GM18873 (cell line): ENCODE measurements at regions not wholly inside any gene's neighbourhood (a gene's known extent, or its start where the extent isn't known, plus 50 kb on each side); places are given as distances from the start of the nearest gene placed in this dataset.
"Not testable (repeated sequence)": the region's sequence is repeated elsewhere in the genome, so short reads cannot be mapped to it uniquely, and the experiment has no call there.

ENCODE experiments used
- ATAC-seq: cut with Tn5 transposase; IDR thresholded peaks from one replicate; pipeline ENCODE4 v1.9.1; 2021; ENCODE audit warnings: mild to moderate bottlenecking, moderate library complexity, moderate number of reproducible peaks; ENCODE audit not compliant: unreplicated experiment, low FRiP score

DNA sequence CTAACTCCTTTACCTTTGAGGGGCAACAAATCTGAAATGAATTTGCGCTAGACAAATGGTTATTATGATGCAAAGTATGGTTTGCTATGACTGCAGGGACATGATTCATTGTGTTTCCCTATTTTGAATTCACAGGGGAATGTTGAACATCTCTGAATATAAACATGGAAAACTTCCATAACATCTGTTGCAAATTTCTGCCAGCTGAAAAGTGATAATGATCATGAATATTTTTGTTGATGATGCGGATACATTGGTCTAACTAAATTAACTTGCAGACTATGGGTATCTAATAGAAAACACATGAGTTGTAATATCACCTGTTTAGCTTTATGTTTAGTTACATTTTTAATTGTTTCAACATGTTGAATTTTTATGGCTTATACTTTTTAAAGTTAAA is 1325.5 kb downstream of the REEP3 start:
- ATAC-seq, result no peak

DNA sequence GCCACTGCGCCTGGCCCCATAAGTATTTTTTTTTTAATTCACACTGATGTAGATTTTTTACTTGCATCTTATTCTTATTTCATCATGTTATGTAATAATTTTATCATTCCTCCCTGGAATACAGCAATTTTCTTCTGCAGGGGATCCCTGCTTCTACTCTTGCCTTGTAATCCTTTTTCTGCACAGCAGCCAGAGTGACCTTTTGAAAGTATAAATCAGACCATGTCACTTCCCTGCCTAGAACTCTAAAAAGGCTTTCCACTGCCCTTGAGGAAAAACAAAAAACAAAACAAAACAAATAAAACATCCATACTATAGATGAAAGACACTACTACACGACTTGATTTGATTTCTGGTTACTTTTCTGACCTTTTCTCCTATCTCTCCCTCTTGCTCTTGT is 1334.7 kb downstream of the REEP3 start:
- no peak for ATAC-seq

GRCh38 chr10:64859911-64860310 is 1338.7 kb downstream of the REEP3 start:
- no peak for ATAC-seq

DNA sequence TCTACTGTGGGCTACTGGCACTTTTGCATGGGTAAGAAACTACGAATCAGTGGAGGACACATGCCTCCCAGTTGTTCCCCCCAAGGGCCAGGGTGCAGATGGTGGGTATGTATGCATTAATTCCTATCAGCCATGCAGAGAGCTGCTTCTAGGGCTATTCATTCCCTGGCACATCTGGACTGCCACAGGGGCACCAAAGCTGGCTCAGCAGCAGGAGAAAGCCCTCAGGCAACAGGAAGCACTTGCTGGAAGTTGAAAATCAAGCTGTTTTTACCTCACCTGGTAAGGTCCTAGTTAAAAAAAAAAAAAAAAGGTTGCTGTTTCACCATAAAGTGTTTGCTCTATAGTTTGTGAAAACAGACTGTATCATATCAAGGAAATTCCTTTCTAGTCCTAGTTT is 1342.6 kb downstream of the REEP3 start:
- no peak for ATAC-seq

GRCh38 chr10:64867501-64867962 is 1346.3 kb downstream of the REEP3 start:
- no peak for ATAC-seq

GRCh38 chr10:64873088-64873487 is 1351.9 kb downstream of the REEP3 start:
- no peak for ATAC-seq

DNA sequence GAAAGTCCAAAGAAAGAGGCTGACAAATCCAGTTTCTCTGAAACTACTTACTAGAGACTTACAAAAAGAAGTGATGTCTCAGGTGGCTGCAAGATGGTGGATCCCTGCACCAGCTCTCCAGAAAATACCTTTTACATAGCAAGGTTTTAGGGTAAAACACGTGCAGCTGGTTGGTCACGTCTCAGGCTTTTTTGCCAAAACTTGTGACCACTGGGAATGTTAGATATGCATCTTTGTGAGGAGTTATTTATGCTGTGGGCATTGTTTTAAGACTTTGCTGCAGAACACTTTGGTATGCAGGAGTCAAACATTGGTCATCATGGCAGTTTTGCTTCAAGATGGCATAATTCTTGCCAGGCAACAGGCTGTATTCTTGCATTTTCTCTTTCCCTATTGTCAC is 1352.8 kb downstream of the REEP3 start:
- ATAC-seq, result no peak

- no peak for ATAC-seq
Measured at GRCh38 chr10:64880546-64880945, 1359.3 kb downstream of the REEP3 start.

- no peak for ATAC-seq
Measured at GRCh38 chr10:64881257-64881656, 1360.1 kb downstream of the REEP3 start.

DNA sequence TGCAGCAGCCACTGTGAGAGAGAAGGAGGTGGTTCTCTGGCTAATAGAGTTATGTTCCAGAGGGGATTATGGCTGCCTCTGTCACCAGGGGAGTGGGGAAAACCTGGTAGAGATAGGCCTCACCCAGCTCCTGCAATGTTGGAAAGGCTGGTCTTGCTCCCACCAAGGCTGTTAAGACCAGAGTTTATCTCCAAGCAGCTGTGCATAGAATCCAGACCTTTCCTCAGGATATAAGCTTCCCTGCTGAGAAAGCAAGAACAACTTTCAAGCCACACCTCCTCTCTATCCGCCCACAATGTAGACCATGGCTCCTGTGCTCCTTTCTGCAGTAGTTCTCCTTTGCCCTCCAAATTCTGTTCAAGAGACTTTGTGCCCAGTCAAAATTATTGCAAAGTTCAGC is 1375.4 kb downstream of the REEP3 start:
- no peak for ATAC-seq

- not testable (repeated sequence) for ATAC-seq
Measured at GRCh38 chr10:64906311-64906710, 1385.1 kb downstream of the REEP3 start.

DNA sequence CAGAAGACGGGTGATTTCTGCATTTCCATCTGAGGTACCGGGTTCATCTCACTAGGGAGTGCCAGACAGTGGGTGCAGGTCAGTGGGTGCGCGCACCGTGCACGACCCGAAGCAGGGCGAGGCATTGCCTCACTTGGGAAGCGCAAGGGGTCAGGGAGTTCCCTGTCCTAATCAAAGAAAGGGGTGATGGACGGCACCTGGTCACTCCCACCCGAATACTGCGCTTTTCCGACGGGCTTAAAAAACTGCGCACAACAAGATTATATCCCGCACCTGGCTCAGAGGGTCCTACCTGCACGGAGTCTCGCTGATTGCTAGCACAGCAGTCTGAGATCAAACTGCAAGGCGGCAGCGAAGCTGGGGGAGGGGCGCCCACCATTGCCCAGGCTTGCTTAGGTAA is 1403.1 kb downstream of the REEP3 start:
- ATAC-seq, result not testable (repeated sequence)

DNA sequence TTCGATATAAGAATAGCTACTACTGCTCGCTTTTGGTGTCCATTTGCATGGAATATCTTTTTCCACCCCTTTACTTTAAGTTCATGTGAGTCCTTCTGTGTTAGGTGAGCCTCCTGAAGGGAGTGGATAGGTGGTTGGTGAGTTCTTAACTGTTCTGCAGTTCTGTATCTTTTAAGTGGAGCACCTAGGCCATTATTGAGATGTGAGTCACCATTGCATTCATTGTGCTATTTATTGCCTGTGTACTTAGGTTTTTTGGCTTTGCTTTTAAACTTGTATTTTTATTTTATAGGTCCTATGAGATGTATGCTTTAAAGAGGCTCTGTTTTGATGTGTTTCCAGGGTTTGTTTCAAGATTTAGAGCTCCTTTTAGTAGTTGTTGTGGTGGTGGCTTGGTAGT is 1430.8 kb downstream of the REEP3 start:
- ATAC-seq, result no peak

DNA sequence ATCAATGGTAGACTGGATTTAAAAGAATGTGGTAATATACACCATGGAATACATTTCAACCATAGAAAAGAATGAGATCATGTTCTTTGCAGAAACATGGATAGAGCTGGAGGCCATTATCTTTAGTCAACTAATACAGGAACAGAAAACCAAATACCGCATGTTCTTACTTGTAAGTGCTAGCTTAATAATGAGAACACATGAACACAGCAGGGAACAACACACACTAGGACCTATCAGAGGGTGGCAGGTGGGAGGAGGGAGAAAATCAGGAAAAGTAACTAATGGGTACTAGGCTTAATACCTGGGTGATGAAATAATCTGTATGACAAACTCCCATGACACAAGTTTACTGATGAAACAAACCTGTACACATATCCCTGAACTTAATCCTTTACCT is 1435.2 kb downstream of the REEP3 start:
- no peak for ATAC-seq

DNA sequence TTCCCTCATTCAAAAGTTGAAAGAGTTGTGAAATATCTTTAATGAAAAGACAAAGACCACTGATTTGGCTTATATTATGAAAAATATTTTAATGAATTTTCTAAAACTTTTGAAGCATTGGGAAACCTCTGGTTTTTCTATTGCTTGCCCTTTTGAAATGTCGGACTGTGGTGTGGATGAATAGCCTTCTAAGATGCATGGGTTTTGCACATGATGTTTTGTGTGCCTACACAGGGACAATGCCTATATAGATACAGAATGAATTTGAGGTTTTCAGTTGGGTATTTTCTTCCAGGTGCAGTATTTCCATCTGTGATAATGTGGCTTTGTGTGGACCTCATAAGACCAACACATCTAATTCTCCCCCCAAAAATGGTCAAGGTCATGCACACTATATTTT is 1437.9 kb downstream of the REEP3 start:
- ATAC-seq, result no peak

- ATAC-seq, result no peak
Measured at GRCh38 chr10:64959883-64960282, 1438.7 kb downstream of the REEP3 start.

- no peak for ATAC-seq
Measured at GRCh38 chr10:64973391-64973790, 1452.2 kb downstream of the REEP3 start.

- ATAC-seq, result no peak
Measured at GRCh38 chr10:64976150-64976549, 1454.9 kb downstream of the REEP3 start.

- ATAC-seq, result no peak
Measured at GRCh38 chr10:64977915-64978314, 1456.7 kb downstream of the REEP3 start.

- no peak for ATAC-seq
Measured at GRCh38 chr10:64996886-64997285, 1475.7 kb downstream of the REEP3 start.

- ATAC-seq, result no peak
Measured at GRCh38 chr10:65010845-65011244, 1489.6 kb downstream of the REEP3 start.

DNA sequence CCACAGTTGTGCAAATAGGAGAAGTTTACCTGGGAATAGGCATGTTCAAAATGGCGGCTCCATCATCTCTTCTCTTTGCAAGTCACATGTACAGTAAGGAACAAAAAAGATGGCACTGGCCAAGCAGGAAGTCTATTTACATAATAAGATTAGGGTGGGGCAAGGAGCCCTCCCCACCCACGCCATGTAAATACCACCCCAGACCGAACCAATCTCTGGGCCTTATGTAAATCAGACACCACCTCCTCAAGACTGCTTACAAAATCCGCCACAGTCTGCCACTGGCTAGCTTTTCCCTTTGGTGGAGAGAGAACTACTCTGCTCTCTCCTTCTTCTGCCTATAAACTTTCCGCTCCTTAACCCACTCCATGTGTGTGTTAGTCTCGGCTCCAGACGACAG is 1496.3 kb downstream of the REEP3 start:
- ATAC-seq, result no peak

- ATAC-seq, result no peak
Measured at GRCh38 chr10:65024886-65025285, 1503.7 kb downstream of the REEP3 start.
